ENCODE measurements at regions not wholly inside any gene's neighbourhood (a gene's known extent, or its start where the extent isn't known, plus 50 kb on each side); places are given as distances from the start of the nearest gene placed in this dataset.
"Not testable (repeated sequence)": the region's sequence is repeated elsewhere in the genome, so short reads cannot be mapped to it uniquely, and the experiment has no call there.

GRCh38 chr10:59037506-59037905, 138.9 kb upstream of the PHYHIPL start:
- DNase-seq (ENCODE audit: low spot score), result no peak

DNA sequence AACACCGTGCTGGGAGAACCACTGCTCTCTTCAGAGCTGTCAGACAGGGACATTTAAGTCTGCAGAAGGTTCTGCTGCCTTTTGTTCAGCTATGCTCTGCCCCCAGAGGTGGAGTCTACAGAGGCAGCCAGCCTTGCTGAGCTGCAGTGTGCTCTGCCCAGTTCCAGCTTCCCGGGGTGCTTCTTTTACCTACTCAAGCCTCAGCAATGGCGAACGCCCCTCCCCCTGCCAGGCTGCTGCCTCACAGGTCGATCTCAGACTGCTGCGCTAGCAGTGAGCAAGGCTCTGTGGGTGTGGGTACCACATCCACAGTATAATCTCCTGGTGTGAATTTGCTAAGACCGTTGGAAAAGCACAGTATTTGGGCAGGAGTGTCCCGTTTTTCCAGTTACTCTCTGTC, 133.1 kb upstream of the PHYHIPL start:
- DNase-seq (ENCODE audit: low spot score), result not testable (repeated sequence)

- DNase-seq (ENCODE audit: low spot score), result no peak
Observed at GRCh38 chr10:59047180-59047579, 129.3 kb upstream of the PHYHIPL start.

- DNase-seq (ENCODE audit: low spot score), result no peak
Observed at GRCh38 chr10:59047957-59048618, 128.4 kb upstream of the PHYHIPL start.

DNA sequence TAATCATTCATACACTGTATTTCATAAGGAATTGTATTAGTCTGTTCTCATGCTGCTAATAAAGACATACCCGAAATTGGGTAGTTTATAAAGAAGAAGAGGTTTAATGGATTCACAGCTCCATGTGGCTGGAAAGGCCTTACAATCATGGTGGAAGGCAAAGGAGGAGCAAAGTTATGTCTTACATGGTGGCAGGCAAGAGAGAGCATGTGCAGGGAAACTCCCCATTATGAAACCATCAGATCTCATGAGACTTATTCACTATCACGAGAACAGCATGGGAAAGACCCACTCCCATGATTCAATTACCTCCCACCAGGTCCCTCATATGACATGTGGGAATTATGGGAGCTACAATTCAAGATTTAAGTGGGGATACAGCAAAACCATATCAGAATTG, 122.9 kb upstream of the PHYHIPL start:
- DNase-seq (ENCODE audit: low spot score), result not testable (repeated sequence)

DNA sequence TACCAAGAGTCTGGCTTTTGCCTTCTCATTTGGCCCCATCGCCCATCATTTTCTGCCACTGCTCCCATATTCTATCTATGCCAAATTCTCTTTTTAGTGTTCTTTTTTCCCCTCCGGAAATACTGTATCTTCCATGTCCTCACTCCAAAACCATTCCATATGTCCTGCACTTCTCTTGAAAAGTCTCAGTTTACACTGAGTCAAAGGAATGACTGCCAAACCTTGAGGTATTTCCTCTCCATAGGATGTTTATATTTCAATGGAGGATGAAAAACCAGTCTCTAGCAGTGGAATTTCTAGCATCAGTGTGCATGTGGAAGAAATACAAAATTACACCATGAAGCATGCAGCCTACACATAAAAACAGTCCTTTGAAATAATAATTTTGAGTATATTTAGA, 121.4 kb upstream of the PHYHIPL start:
- no peak for DNase-seq (ENCODE audit: low spot score)

DNA sequence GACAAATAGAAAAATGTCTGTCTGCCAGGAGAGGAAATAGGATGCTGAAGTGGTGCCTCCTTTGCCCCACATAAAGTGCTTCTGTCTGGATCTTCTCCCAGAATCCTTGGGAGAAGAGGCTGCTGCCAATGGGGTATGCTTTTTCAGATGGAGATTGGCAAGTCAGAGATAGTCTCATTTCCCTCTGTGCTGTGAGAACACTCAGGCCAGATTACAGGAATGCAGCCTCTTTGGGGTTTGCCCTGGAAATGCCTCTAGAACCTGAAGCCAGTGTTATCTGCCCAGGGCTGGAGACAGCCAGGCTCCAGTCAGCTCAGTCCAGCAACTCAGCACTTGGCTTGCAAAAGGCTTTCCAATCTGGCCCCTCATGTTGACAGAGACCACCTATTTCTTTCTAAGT, 119.1 kb upstream of the PHYHIPL start:
- DNase-seq (ENCODE audit: low spot score), result no peak

GRCh38 chr10:59060852-59061251, 115.6 kb upstream of the PHYHIPL start:
- no peak for DNase-seq (ENCODE audit: low spot score)

GRCh38 chr10:59063491-59063890, 113.0 kb upstream of the PHYHIPL start:
- DNase-seq (ENCODE audit: low spot score), result no peak

DNA sequence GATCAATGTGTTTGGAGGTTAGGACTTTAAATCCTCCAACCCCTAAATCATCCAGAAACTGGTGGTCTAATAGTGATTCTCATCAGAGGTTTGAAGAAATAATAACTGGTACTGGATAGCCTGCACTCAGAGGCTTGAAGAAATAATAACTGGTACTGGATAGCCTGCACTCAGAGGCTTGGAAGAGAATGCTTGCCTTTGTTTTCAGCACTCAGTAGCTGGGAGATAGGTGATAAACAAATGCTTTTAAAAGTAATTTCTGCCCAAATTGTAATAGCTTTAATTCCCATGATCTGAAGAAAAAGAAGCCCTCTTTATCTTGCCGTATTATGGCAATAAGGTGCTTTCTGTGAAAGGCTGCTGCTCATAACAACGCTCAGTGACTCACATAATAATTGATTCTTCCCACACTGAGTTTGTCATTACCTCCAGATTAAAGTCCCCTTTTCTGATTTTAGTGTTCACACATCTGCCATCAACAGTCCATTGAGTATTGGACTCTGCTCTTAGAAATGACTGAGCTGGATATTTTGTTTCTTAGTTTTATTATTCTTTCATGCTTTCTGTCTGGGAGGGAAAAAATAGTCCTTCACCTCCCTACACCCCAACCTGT, 112.3 kb upstream of the PHYHIPL start:
- no peak for DNase-seq (ENCODE audit: low spot score)

DNA sequence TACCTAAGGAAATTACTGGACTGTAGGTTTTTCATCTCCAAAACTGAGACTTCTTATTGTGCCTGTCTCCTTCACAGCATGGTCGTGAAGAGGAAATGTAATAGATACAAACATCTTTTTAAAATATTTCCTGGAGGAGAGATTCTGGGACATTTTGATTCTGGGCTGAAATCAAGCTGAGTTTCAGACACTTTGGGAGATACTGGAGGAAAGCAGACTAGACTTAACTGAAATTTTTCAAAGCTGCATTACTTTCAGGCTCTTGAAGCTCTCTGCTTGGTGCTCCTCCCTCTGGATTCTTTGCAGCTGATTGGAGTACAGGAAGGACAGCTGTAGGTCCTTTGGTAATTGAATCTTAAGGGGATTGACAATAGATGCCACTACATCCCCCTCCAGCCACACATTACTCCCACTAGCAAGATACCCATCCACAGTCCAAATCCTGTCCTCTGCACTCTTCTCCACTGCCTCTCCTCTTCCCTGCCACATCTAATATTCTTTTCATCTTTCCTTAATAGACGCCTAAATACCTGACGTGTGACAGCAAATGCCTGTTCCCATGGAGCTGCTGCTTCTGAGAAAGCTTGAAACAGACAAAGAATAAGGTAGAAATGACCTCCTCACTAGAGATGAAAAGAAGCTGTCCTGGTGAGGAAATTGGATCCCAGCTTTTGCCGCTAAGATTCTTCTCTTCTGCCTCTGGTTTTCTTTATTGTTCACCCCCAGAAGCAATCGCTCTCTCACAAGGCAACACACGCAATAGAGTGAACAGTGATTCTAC, 111.5 kb upstream of the PHYHIPL start:
- DNase-seq (ENCODE audit: low spot score), result no peak

DNA sequence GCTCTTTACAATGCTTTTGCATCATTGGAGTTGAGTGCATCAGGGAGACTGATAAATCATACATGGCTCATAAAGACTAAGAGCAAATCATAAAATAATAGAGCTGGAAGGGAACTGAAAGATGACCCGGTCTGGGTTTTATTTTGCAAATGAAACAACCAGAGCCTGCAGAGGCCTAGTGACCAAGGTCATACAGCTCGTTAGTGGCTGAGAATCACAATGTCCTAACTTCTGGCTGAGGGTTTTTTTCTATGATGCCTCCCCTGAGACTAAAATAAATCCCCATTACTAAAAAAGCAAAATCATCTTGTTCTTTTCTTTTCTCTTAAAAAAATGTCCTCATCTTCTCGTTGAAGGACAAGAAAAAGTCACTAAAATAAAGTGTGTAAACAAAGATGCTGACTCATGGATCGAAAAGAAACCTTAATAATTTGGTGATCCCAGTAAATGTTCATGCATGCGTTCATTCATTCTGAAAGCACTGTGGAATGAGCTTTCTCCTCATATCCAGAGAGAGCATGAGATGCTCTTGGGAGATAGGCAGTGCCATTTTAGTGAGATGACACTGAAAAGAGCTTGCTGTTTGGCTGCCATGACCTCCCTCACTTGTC, 107.8 kb upstream of the PHYHIPL start:
- no peak for DNase-seq (ENCODE audit: low spot score)

DNA sequence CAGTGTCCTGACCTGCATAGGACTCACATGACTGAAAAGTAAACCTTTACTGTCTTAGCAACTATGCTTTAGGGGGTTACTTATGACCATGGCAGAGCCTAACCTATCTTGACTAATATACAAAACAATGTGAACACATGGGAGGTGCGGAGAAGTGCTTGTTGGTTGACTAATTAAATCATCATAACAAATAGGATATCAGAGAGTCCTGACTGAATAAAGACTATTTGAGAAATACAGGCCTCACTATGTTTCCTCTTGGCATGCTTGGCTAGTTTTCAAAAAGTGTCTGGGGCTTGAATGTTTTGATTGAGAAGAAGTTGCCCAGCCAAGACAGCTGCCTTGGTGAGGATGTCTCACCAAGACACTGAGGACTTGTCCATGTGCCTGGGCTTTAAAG, 104.4 kb upstream of the PHYHIPL start:
- DNase-seq (ENCODE audit: low spot score), result no peak

GRCh38 chr10:59073456-59074053, 102.9 kb upstream of the PHYHIPL start:
- DNase-seq (ENCODE audit: low spot score), result no peak

- no peak for DNase-seq (ENCODE audit: low spot score)
Observed at GRCh38 chr10:59075576-59075975, 100.9 kb upstream of the PHYHIPL start.

- DNase-seq (ENCODE audit: low spot score), result no peak
Observed at GRCh38 chr10:59077855-59078254, 98.6 kb upstream of the PHYHIPL start.

- DNase-seq (ENCODE audit: low spot score), result no peak
Observed at GRCh38 chr10:59078978-59079377, 97.5 kb upstream of the PHYHIPL start.

GRCh38 chr10:59079386-59080226, 96.8 kb upstream of the PHYHIPL start:
- DNase-seq (ENCODE audit: low spot score), result peak; percentile 22

DNA sequence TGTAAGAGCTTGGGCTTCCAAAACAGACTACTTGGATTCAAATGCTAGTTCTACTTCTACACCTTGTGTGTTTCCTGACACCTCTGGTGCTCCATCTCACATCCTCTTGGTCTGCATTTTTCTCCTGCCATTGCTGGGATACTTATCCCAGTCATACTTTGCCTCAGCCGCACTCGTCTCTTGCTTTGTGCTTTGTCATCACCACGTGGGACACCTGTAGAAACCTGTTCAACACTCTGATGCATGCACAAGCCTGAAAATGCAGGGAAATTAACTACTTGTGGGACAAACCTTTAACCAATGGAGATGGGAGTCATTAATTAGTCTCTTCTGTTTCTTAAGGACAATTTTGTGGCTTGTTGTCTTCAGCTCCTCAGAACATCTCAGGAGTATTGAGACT, 94.2 kb upstream of the PHYHIPL start:
- DNase-seq (ENCODE audit: low spot score), result no peak

GRCh38 chr10:59085054-59085453, 91.4 kb upstream of the PHYHIPL start:
- no peak for DNase-seq (ENCODE audit: low spot score)

- DNase-seq (ENCODE audit: low spot score), result no peak
Observed at GRCh38 chr10:59085711-59086502, 90.5 kb upstream of the PHYHIPL start.

Measured in AG08396 (cell line).